ENCODE measurements at regions not wholly inside any gene's neighbourhood (a gene's known extent, or its start where the extent isn't known, plus 50 kb on each side); places are given as distances from the start of the nearest gene placed in this dataset.

DNA sequence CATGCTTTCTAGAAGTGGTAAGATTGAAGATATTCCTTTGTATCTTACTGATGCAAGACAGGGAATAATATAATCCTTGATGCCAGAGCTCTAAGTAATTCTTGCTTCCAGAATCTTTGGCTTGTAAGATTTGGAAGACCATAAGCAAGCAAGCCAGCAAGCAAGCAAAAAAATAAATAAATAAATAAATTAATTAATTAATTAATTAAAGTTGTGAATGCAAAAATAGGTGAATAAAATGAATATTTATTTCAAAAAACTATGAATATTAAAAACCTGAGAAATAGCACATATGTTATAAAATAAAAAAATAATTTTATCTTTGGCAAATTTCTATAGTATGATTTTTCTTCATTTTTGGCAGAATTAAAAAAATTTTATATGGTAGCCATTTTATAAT, 750.2 kb upstream of the ARRDC4 start:
- Histone ChIP-seq H3K27me3 (ENCODE audit: control insufficient read depth in 3 of 3, insufficient read depth in 3 of 3, low read length in 3 of 3) (no peaks in the 10 kb centered on the region), H3K4me1 (ENCODE audit: control insufficient read depth in 3 of 3, insufficient read depth in 2 of 3, low read depth in 1 of 3, low read length in 2 of 3) (no peaks in the 10 kb centered on the region), H3K36me3 (ENCODE audit: control insufficient read depth in 3 of 3, insufficient read depth in 2 of 3, low read depth in 1 of 3, low read length in 3 of 3) (no peaks in the 10 kb centered on the region), H3K4me3 (ENCODE audit: low read depth in 1 of 3, low read length in 3 of 3) (no peak overlapping the region), H3K27ac (ENCODE audit: low read depth in 1 of 3, low read length in 2 of 3) (no peak overlapping the region), H3K9me3 (ENCODE audit: control insufficient read depth in 2 of 2, insufficient read depth in 1 of 2, low read depth in 1 of 2, low read length in 1 of 2) (no peaks in the 10 kb centered on the region)
- FAIRE-seq (peak; percentile 78), DNase-seq (no peak)

- Histone ChIP-seq H3K27ac (ENCODE audit: low read depth in 1 of 3, low read length in 2 of 3) (no peak overlapping the region), H3K4me3 (ENCODE audit: low read depth in 1 of 3, low read length in 3 of 3) (no peak overlapping the region), H3K36me3 (ENCODE audit: control insufficient read depth in 3 of 3, insufficient read depth in 2 of 3, low read depth in 1 of 3, low read length in 3 of 3) (no peaks in the 10 kb centered on the region), H3K9me3 (ENCODE audit: control insufficient read depth in 2 of 2, insufficient read depth in 1 of 2, low read depth in 1 of 2, low read length in 1 of 2) (no peaks in the 10 kb centered on the region), H3K27me3 (ENCODE audit: control insufficient read depth in 3 of 3, insufficient read depth in 3 of 3, low read length in 3 of 3) (no peaks in the 10 kb centered on the region), H3K4me1 (ENCODE audit: control insufficient read depth in 3 of 3, insufficient read depth in 2 of 3, low read depth in 1 of 3, low read length in 2 of 3) (no peaks in the 10 kb centered on the region)
- FAIRE-seq (no peak), DNase-seq (no peak)
Observed at GRCh38 chr15:97215629-97216028, 744.9 kb upstream of the ARRDC4 start.

DNA sequence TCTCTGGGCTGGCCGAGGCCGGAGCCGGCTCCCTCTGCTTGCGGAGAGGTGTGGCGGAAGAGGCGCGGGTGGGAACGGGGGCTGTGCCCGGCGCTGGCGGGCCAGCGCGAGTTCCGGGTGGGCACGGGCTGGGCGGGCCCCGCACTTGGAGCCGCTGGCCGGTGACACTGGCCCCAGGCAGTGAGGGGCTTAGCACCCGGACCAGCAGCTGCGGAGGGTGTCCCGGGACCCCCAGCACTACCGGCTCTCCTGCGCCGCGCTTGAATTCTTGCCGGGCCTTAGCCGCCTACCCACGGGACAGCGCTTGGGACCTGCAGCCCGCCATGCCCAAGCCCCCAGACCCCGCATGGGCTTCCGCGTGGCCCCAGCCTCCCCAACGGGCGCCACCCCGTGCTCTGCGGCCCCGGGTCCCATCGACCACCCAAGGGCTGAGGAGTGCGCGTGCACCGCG, 736.3 kb upstream of the ARRDC4 start:
- no peak for FAIRE-seq
- Histone ChIP-seq H3K4me3 (ENCODE audit: low read depth in 1 of 3, low read length in 3 of 3) (no peak overlapping the region), H3K9me3 (ENCODE audit: control insufficient read depth in 2 of 2, insufficient read depth in 1 of 2, low read depth in 1 of 2, low read length in 1 of 2) (peaks cover 0 to 12% of the 10 kb centered on the region in 2 donors), H3K27me3 (ENCODE audit: control insufficient read depth in 3 of 3, insufficient read depth in 3 of 3, low read length in 3 of 3) (no peaks in the 10 kb centered on the region), H3K4me1 (ENCODE audit: control insufficient read depth in 3 of 3, insufficient read depth in 2 of 3, low read depth in 1 of 3, low read length in 2 of 3) (no peaks in the 10 kb centered on the region), H3K36me3 (ENCODE audit: control insufficient read depth in 3 of 3, insufficient read depth in 2 of 3, low read depth in 1 of 3, low read length in 3 of 3) (no peaks in the 10 kb centered on the region), H3K27ac (ENCODE audit: low read depth in 1 of 3, low read length in 2 of 3) (no peak overlapping the region)
- 95 to 98% (median 97%) methylated on average over 32 to 44 of the region's 44 CpGs for WGBS, 3 donors
- DNase-seq = no peak

GRCh38 chr15:97234851-97235610, 725.5 kb upstream of the ARRDC4 start:
- no peaks in the 10 kb centered on the region for H3K9me3 ChIP-seq (ENCODE audit: control insufficient read depth in 2 of 2, insufficient read depth in 1 of 2, low read depth in 1 of 2, low read length in 1 of 2)
- H3K4me1 ChIP-seq (ENCODE audit: control insufficient read depth in 3 of 3, insufficient read depth in 2 of 3, low read depth in 1 of 3, low read length in 2 of 3) = no peaks in the 10 kb centered on the region
- WGBS, 3 donors = 33 to 36% (median 34%) methylated on average over 9 of the region's 9 CpGs
- H3K4me3 ChIP-seq (ENCODE audit: low read depth in 1 of 3, low read length in 3 of 3) = no peak overlapping the region
- FAIRE-seq = no peak
- no peaks in the 10 kb centered on the region for H3K27me3 ChIP-seq (ENCODE audit: control insufficient read depth in 3 of 3, insufficient read depth in 3 of 3, low read length in 3 of 3)
- DNase-seq = peak; percentile 48 to 57
- H3K36me3 ChIP-seq (ENCODE audit: control insufficient read depth in 3 of 3, insufficient read depth in 2 of 3, low read depth in 1 of 3, low read length in 3 of 3) = no peaks in the 10 kb centered on the region
- no peak overlapping the region for H3K27ac ChIP-seq (ENCODE audit: low read depth in 1 of 3, low read length in 2 of 3)

GRCh38 chr15:97235611-97235985, 724.9 kb upstream of the ARRDC4 start:
- no peaks in the 10 kb centered on the region for H3K27me3 ChIP-seq (ENCODE audit: control insufficient read depth in 3 of 3, insufficient read depth in 3 of 3, low read length in 3 of 3)
- H3K4me3 ChIP-seq (ENCODE audit: low read depth in 1 of 3, low read length in 3 of 3) = no peak overlapping the region
- H3K27ac ChIP-seq (ENCODE audit: low read depth in 1 of 3, low read length in 2 of 3) = no peak overlapping the region
- H3K9me3 ChIP-seq (ENCODE audit: control insufficient read depth in 2 of 2, insufficient read depth in 1 of 2, low read depth in 1 of 2, low read length in 1 of 2) = no peaks in the 10 kb centered on the region
- no peaks in the 10 kb centered on the region for H3K4me1 ChIP-seq (ENCODE audit: control insufficient read depth in 3 of 3, insufficient read depth in 2 of 3, low read depth in 1 of 3, low read length in 2 of 3)
- 45 to 48% (median 47%) methylated on average over 7 of the region's 7 CpGs for WGBS, 3 donors
- H3K36me3 ChIP-seq (ENCODE audit: control insufficient read depth in 3 of 3, insufficient read depth in 2 of 3, low read depth in 1 of 3, low read length in 3 of 3) = no peaks in the 10 kb centered on the region
- FAIRE-seq (no peak), DNase-seq (no peak)

DNA sequence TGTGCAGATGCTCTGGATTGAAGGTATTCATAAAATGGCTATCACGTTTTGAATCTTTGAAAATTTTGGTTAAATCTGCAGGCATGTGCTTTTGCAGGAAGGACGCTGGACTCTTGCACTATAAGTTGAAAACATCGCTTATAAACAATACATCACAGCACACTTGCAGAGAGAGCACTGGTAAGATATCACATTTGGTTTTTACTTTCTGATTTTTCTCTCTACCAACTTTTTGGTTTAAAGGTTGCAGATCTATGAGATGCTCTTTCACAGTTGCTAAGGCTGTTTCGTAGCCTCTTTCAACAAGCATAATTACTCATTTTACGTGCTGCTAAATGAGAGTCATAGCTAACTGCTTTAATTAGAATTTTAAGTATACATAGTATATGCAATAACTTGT, 724.4 kb upstream of the ARRDC4 start:
- DNase-seq (no peak), FAIRE-seq (no peak)
- WGBS, 3 donors = 49 to 79% (median 51%) methylated on average over 5 of the region's 5 CpGs
- Histone ChIP-seq H3K27ac (ENCODE audit: low read depth in 1 of 3, low read length in 2 of 3) (no peak overlapping the region), H3K36me3 (ENCODE audit: control insufficient read depth in 3 of 3, insufficient read depth in 2 of 3, low read depth in 1 of 3, low read length in 3 of 3) (no peaks in the 10 kb centered on the region), H3K27me3 (ENCODE audit: control insufficient read depth in 3 of 3, insufficient read depth in 3 of 3, low read length in 3 of 3) (no peaks in the 10 kb centered on the region), H3K9me3 (ENCODE audit: control insufficient read depth in 2 of 2, insufficient read depth in 1 of 2, low read depth in 1 of 2, low read length in 1 of 2) (no peaks in the 10 kb centered on the region), H3K4me3 (ENCODE audit: low read depth in 1 of 3, low read length in 3 of 3) (no peak overlapping the region), H3K4me1 (ENCODE audit: control insufficient read depth in 3 of 3, insufficient read depth in 2 of 3, low read depth in 1 of 3, low read length in 2 of 3) (no peaks in the 10 kb centered on the region)

- Histone ChIP-seq H3K9me3 (ENCODE audit: control insufficient read depth in 2 of 2, insufficient read depth in 1 of 2, low read depth in 1 of 2, low read length in 1 of 2) (no peaks in the 10 kb centered on the region), H3K27me3 (ENCODE audit: control insufficient read depth in 3 of 3, insufficient read depth in 3 of 3, low read length in 3 of 3) (no peaks in the 10 kb centered on the region), H3K27ac (ENCODE audit: low read depth in 1 of 3, low read length in 2 of 3) (no peak overlapping the region), H3K36me3 (ENCODE audit: control insufficient read depth in 3 of 3, insufficient read depth in 2 of 3, low read depth in 1 of 3, low read length in 3 of 3) (no peaks in the 10 kb centered on the region), H3K4me3 (ENCODE audit: low read depth in 1 of 3, low read length in 3 of 3) (no peak overlapping the region), H3K4me1 (ENCODE audit: control insufficient read depth in 3 of 3, insufficient read depth in 2 of 3, low read depth in 1 of 3, low read length in 2 of 3) (no peaks in the 10 kb centered on the region)
- WGBS, 3 donors = 89 to 93% (median 90%) methylated on average over 6 of the region's 6 CpGs
- no peak for DNase-seq
- no peak for FAIRE-seq
Observed at GRCh38 chr15:97237160-97237559, 723.3 kb upstream of the ARRDC4 start.

GRCh38 chr15:97248376-97248775, 712.1 kb upstream of the ARRDC4 start:
- Histone ChIP-seq H3K4me1 (ENCODE audit: control insufficient read depth in 3 of 3, insufficient read depth in 2 of 3, low read depth in 1 of 3, low read length in 2 of 3) (no peaks in the 10 kb centered on the region), H3K4me3 (ENCODE audit: low read depth in 1 of 3, low read length in 3 of 3) (no peak overlapping the region), H3K27ac (ENCODE audit: low read depth in 1 of 3, low read length in 2 of 3) (no peak overlapping the region), H3K27me3 (ENCODE audit: control insufficient read depth in 3 of 3, insufficient read depth in 3 of 3, low read length in 3 of 3) (no peaks in the 10 kb centered on the region), H3K36me3 (ENCODE audit: control insufficient read depth in 3 of 3, insufficient read depth in 2 of 3, low read depth in 1 of 3, low read length in 3 of 3) (no peaks in the 10 kb centered on the region), H3K9me3 (ENCODE audit: control insufficient read depth in 2 of 2, insufficient read depth in 1 of 2, low read depth in 1 of 2, low read length in 1 of 2) (peaks cover 0 to 10% of the 10 kb centered on the region in 2 donors)
- DNase-seq (no peak), FAIRE-seq (no peak)
- WGBS, 3 donors = 78 to 88% (median 82%) methylated on average over 1 of the region's 1 CpG

DNA sequence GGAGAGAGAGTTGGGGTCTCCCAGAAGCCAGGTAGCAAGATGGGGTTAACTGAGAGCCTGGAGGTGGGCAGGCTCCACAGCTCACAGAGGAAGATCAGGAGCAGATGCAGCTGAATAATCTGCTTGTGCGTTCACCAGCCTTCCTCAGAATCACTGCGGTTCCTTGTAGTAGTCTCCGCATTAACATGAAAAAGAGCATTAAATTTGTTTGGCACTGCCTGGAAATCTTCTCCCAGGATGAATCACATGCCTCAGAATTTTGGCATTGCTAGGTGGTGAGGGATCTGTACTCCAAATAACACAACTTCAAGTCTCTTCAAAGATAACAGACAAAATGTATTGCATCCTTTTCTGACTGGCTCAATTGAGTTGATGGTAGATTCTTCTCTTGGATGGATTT, 700.6 kb upstream of the ARRDC4 start:
- Histone ChIP-seq H3K9me3 (ENCODE audit: control insufficient read depth in 2 of 2, insufficient read depth in 1 of 2, low read depth in 1 of 2, low read length in 1 of 2) (no peaks in the 10 kb centered on the region), H3K27ac (ENCODE audit: low read depth in 1 of 3, low read length in 2 of 3) (no peak overlapping the region), H3K4me1 (ENCODE audit: control insufficient read depth in 3 of 3, insufficient read depth in 2 of 3, low read depth in 1 of 3, low read length in 2 of 3) (no peaks in the 10 kb centered on the region), H3K4me3 (ENCODE audit: low read depth in 1 of 3, low read length in 3 of 3) (no peak overlapping the region), H3K36me3 (ENCODE audit: control insufficient read depth in 3 of 3, insufficient read depth in 2 of 3, low read depth in 1 of 3, low read length in 3 of 3) (no peaks in the 10 kb centered on the region), H3K27me3 (ENCODE audit: control insufficient read depth in 3 of 3, insufficient read depth in 3 of 3, low read length in 3 of 3) (no peaks in the 10 kb centered on the region)
- no peak for DNase-seq
- 82 to 89% (median 89%) methylated on average over 3 of the region's 3 CpGs for WGBS, 3 donors
- no peak for FAIRE-seq

Data from small intestine (tissue), 7 donors.